ENCODE measurements at regions not wholly inside any gene's neighbourhood (a gene's known extent, or its start where the extent isn't known, plus 50 kb on each side); places are given as distances from the start of the nearest gene placed in this dataset.
A peak's percentile ranks its signal among the peaks of the same experiment; 100 is the strongest.
"Not testable (repeated sequence)": the region's sequence is repeated elsewhere in the genome, so short reads cannot be mapped to it uniquely, and the experiment has no call there.

DNA sequence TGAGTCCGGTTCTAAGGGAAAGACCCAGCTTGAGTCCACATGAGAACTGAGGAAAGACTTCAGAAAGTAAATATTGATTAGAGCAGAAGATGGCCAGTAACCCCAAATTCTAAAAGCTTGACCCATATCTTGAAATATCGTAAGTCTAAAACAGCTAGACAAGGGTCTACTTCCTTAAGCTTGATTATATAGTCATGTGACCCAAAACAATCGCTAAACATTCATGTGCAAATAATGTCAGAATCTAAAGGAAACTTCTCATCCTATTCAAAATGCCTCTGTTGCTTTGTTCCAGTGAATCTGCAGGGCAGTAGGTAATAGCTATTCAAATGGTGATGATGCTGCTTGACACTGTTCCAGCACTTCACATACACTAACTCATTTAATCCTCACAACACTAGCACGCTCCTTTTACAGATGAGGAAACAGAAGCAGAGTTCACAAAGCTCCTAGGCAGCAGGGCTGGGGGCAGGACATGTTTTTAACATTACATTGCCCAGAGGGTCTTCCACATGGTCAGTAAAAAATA lies 52.6 kb downstream of the TCF20 start:
- ATAC-seq, result peak; percentile 61

DNA sequence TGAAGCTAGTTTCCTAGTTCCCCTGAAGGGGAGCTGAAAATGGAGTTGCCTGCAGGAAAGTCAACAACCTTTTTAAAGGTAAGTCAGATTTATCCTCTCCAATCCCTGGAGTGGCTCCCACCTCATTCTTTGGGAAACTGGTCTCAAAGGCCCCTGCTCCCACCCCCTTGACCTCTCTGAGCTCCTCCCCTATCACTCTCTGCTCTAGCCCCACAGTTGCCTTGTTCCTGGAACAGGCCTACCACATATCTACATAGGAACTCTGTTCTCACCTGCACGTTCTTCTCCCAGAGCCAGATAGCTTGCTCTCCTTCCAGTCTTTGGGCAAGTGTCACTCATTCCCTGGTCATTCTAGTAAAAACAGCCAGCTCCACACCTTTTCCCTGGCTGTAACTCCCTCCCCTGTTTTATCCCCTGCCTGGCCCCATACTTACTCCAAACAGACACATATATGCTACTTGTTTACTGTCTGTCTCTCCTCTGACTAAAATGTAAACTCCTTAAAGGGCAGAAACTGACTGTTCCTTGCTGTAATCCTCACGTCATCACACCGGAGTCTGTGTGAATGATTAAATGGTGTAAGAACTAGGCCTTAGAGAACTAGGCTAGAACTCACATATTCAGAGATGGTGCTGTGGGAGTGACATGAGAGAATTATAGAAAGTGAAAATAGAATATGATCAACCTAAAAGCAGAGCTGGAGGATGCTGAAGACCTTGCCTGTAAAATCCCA lies 53.3 kb downstream of the TCF20 start:
- ATAC-seq, result no peak

- ATAC-seq, result no peak
Observed at GRCh38 chr22:42214633-42215415, 55.6 kb downstream of the TCF20 start.

- ATAC-seq, result no peak
Observed at GRCh38 chr22:42208362-42208761, 62.1 kb downstream of the TCF20 start.

GRCh38 chr22:42207918-42208317 lies 62.5 kb downstream of the TCF20 start:
- no peak for ATAC-seq

GRCh38 chr22:42203609-42204008 lies 66.8 kb downstream of the TCF20 start:
- ATAC-seq, result no peak

GRCh38 chr22:42202669-42203068 lies 67.8 kb downstream of the TCF20 start:
- ATAC-seq, result no peak

DNA sequence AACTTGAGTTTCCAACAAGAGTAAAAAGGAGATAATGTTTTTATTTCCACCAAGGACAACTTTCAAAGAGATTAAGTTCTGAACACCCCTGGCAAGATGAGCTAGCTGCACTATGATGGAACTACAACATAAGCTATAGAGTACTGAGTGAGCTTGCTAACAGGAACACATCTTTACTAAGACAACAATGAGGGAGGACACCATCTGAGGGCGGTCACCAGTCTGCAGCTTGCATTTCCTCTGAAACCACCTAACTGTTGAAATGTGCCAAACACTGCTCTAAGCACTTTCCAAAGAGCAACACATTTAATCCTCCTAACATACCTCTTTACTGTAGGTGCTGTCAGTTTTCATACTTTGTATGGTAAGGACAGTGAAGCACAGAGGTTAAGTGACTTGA lies 68.4 kb downstream of the TCF20 start:
- no peak for ATAC-seq

- ATAC-seq, result no peak
Observed at GRCh38 chr22:42199025-42199424, 68.4 kb upstream of the CYP2D6 start.

DNA sequence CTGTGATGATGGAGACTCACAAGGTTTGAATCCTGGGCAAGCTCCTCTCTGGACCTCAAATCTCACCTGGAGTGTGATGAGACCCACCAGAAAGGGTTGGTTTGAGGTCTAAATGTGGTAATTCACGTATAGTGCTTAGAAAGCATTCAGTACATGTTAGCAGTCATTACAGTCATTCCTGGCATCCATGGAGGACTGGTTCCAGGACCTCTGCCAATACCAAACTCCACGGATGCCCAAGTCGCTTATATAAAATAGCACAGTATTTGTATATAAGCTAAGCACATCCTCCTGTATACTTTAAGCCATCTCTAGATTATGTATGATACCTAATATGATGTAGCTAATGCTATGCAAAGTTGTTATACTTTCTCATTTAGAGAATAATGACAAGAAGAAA lies 67.6 kb upstream of the CYP2D6 start:
- no peak for ATAC-seq

GRCh38 chr22:42196454-42196853 lies 65.8 kb upstream of the CYP2D6 start:
- no peak for ATAC-seq

DNA sequence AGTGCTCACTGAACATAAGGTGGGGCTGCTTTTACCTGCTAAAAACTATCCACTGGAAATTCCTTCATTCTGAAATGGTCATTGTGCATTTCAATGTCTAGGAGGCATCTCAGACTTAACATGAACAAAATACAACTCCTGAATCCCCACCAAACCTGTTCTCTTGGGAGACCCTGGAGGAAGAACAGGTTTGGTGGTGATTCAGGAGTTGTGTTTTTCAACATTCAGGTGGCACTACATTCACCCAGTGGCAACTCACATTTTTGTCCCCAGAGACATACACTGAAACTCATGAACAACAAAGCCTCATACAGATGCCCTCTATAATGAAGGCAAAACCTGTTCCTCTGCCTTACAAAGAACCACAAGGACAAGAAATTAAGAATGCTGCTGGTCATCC lies 64.3 kb upstream of the CYP2D6 start:
- ATAC-seq, result peak; percentile 78

GRCh38 chr22:42194104-42194851 lies 63.7 kb upstream of the CYP2D6 start:
- no peak for ATAC-seq

GRCh38 chr22:42192547-42192946 lies 61.9 kb upstream of the CYP2D6 start:
- ATAC-seq, result no peak

DNA sequence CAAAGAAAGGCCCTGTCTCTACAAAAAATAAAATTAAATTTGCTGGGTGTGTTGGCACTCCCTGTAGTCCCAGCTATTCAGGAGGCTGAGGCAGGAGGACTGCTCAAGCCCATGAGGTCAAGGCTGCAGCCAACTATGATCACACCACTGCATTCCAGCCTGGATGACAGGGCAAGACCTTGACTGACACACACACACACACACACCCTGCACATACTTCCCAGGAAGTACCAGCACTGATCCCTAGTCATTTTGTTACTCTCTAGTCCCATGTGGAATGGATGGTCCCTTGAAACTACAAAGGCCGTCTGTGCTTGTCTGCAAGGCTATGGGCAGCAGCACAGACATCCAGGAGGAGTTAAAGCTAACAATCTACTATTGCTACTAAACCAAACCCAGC lies 59.7 kb upstream of the CYP2D6 start:
- peak; percentile 27 for ATAC-seq

GRCh38 chr22:42189761-42190160 lies 59.2 kb upstream of the CYP2D6 start:
- ATAC-seq, result no peak

DNA sequence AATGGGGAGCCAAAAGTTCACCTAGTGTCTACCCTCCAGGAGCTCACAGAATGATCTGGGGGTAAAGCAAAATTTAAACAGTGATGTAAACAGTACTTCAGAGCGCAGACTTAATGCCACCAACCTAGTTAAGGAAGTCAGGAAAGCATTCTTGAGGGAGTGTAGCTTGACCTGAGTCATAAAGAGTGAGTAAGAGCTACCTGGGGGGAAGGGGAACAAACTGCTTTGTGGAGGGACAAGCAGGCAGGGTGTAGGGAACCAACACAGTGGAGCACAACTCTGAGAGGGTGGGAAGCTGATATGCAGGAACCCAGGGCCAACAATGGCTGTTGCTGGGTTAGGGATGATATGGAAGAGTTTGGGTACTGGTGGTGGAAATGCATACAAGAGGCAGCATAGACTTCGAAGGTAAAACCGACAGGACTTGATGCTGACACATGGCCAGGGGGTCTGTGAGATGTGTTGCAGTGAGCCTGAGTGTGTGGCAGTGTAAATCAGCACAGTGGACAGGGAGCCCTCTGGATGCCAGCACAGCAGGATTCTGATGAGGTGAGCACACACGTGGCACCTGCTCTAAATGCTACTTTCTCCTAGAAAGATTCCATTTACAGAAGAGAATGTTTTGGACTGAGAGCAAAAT lies 58.3 kb upstream of the CYP2D6 start:
- peak; percentile 87 for ATAC-seq

DNA sequence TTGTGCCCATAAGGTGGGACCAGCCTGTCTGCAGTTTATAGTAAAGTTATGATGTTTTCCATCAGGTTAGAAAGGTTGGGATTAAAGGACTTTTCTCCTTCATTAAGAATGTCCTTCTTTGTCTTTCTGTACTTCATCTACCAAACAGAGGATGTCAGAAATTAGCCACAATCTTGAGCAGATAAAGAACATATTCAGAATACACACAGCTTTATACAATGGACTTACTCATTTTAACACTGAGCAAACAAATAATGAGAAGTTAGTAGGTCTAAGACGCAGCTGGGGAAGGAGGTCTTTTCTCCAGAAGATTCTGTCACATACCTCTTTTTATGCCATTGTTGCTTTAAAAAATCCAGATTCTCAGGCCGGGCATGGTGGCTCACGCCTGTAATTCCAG lies 57.0 kb upstream of the CYP2D6 start:
- no peak for ATAC-seq

GRCh38 chr22:42185915-42186439 lies 55.4 kb upstream of the CYP2D6 start:
- ATAC-seq, result no peak

- no peak for ATAC-seq
Observed at GRCh38 chr22:42184852-42185251, 54.2 kb upstream of the CYP2D6 start.

DNA sequence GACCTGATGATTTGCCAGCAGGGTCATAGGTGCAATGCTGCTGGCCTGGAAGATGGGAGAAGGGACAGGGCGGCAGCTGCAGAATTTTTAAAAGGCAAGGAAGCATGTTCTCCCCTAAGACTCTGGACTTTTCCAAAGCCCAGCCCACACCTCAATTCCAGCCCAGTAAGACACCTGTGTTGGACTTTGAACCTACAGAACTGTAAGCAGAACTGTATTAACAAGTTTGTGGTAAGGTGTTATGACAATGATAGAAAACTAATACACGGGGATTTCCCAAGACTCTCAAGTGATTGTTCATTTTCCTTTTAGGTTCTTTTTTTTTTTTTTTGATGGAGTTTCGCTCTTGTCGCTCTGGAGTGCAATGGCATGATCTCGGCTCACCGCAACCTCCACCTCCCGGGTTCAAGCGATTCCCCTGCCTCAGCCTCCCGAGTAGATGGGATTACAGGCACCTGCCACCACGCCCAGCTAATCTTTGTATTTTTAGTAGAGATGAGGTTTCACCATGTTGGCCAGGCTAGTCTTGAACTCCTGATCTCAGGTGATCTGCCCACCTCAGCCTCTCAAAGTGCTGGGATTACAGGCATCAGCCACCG lies 53.0 kb upstream of the CYP2D6 start:
- ATAC-seq, result not testable (repeated sequence)

DNA sequence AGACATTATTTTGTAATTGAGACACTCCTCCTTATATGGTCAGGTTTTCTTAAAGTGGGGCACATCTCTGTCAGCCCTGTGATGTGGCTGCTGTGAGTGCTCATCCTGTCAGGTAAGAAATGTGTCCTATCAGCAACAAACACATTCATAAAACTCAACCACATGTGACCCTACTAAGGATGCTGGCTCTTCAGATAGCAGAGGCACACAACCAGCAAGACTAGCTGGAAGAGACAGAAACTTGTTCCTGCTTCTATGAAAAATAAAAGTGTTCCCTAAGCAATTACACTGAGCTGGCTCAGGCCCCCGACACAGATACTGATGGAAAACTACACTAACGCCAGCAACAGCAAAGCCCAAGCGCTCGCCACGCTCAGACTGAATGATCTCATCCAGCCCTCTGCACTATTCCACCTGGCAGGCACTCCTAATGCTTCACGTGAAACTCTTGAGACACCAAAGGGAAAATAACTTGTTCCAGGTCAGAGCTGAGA lies 49.8 kb upstream of the CYP2D6 start:
- ATAC-seq, result peak; percentile 37

Measured in esophagus mucosa (tissue), 1 donor.